NOMO-1 (cell line): ENCODE measurements at regions not wholly inside any gene's neighbourhood (a gene's known extent, or its start where the extent isn't known, plus 50 kb on each side); places are given as distances from the start of the nearest gene placed in this dataset.
A peak's percentile ranks its signal among the peaks of the same experiment; 100 is the strongest.

Experiments used
- DNase-seq, 2 experiments: peaks; one replicate each; lab custom pipeline; 2025; ENCODE audit not compliant: unreplicated experiment in 2 of 2; lab: John Stamatoyannopoulos, UW

- no peak for DNase-seq
Observed at GRCh38 chr5:114007678-114008077, 354.2 kb upstream of the KCNN2 start.

- no peak for DNase-seq
Observed at GRCh38 chr5:114010362-114010761, 351.5 kb upstream of the KCNN2 start.

DNA sequence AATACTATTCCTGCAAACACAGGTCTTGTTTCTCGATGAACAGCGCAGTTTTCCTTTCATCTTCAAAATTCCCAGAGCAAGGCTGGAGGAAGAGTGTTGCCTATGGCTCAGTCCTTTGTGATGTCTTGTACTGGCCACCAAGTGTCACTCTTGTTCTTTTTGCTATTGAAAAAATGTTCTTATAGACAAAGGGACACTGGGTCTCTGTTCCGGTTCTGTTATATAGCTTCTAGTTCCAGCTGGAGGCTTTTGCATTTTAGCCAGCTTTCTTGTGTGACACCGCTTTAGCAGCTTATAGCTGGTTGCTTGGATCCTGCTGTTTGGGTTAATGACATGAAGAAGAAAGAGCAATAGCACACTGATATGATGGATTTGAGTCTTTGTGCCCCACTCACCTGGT lies 343.7 kb upstream of the KCNN2 start:
- no peak for DNase-seq

DNA sequence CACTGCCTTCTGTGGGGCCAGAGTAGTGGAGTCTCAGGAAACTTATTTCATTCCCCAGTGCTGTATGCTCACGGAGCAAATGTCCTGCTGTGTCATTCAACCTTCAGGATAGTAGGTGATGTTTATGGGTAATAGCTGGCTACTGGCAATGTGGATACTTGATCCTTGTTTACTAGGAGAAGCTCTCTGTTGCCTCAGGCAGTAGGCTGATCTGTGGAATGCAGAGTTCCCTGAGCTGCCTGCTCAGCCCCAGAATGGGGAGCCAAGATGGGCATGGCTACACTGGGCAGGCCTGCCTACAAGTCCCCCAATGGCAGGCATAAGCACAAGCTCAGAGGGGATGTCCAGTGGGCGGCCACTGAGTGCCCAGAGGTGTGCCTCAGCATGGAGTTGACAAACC lies 323.1 kb upstream of the KCNN2 start:
- no peak for DNase-seq

DNA sequence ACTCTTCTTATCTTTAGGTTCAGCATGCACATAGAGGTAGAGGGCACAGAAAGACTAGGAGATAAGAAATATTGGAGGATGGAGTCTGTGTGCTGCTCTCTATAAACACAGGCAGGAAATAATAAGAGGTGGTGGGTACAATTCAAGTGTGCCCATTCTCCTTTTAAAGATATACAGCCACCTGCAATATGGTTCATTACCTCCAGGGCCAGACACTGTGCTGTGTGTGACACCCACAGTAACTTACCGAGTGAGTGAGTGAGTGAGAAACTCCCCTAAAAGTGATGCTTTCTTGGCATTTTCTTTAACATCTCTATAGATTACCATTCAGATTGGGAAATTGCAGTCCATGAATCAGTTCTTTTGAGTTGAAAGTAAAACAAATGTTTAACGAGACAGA lies 311.8 kb upstream of the KCNN2 start:
- DNase-seq = no peak

- DNase-seq = no peak
Observed at GRCh38 chr5:114053372-114053771, 308.5 kb upstream of the KCNN2 start.

GRCh38 chr5:114054594-114054993 lies 307.3 kb upstream of the KCNN2 start:
- DNase-seq = no peak

- DNase-seq = no peak
Observed at GRCh38 chr5:114055318-114056184, 306.3 kb upstream of the KCNN2 start.

- DNase-seq = no peak
Observed at GRCh38 chr5:114056185-114056538, 305.7 kb upstream of the KCNN2 start.

DNA sequence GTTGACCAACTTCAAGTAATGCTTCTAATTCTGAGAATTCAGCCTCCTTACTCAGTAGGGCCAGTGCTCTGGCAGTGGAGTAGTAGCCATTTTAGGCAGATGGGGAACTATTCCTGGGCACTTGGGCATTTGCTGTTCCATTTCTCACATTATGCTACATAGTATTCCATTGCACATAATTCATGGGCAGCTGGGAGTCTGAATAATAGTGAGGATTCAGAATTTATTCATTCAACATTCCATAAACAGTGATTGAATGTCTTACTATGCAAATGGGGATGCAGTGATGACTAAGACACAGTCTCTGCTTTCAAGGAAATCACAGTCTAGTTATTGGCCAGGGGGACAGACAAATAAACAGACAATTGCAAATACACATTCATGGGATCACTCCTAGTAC lies 301.0 kb upstream of the KCNN2 start:
- no peak for DNase-seq

GRCh38 chr5:114062932-114063867 lies 298.7 kb upstream of the KCNN2 start:
- DNase-seq = no peak

DNA sequence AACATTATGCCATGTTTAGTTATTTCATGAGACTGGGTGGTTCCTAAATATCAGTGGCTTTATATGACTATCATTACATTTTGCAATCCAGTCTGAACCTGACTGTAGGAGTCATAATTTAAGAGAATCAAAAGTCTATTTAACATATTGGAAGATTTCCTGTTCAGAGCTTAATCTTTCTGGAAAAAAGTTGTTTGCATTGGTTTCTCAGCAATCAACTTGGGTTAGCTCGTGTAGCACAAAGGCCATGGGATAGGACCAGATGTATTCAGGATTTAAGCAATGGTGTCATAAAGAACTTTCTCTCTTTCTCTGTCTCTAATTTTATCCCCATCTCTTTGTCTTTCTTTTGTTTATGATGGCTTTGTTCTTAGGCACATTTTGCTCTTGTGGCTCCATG lies 296.0 kb upstream of the KCNN2 start:
- DNase-seq = no peak

GRCh38 chr5:114070093-114070722 lies 291.7 kb upstream of the KCNN2 start:
- DNase-seq = no peak

DNA sequence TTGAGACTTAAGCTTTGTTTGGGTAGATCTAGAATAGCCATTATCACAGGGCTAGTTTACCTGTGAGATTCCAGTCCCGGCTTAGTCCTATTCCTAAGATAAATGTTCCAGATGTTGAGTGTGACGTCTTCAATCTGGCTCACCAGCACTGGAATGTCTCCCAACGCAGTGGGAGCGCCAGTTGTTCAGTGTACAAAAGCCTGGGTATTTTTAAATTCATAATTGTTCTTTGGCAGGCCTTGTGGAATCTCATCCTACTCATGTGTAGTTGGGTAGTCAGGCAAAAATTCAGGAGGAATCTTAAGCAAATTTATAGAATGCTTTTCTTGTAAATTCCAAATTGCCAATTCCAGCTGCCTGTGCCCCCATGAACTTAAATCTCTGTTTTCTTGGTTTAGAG lies 272.6 kb upstream of the KCNN2 start:
- no peak for DNase-seq

GRCh38 chr5:114097570-114097969 lies 264.3 kb upstream of the KCNN2 start:
- no peak for DNase-seq

GRCh38 chr5:114099161-114099560 lies 262.7 kb upstream of the KCNN2 start:
- DNase-seq = no peak

DNA sequence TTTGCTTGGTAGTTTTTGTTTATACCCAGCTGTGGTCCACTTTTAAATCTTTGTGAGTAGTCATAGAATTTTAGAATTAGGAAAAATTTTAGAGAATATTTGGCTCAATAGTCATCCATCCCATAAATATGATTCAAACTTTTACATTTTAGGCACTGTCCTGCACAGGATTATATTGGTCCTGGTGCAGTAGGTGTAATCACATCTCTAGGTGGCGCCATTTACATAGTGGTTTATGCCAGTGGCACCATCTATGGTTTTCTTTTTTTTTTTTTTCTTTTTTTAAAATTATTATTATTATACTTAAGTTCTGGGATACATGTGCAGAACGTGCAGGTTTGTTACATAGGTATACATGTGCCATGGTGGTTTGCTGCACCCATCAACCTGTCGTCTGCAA lies 260.7 kb upstream of the KCNN2 start:
- DNase-seq = peak in 1 of 2 experiments; percentile 16

- no peak for DNase-seq
Observed at GRCh38 chr5:114113604-114114003, 248.3 kb upstream of the KCNN2 start.

DNA sequence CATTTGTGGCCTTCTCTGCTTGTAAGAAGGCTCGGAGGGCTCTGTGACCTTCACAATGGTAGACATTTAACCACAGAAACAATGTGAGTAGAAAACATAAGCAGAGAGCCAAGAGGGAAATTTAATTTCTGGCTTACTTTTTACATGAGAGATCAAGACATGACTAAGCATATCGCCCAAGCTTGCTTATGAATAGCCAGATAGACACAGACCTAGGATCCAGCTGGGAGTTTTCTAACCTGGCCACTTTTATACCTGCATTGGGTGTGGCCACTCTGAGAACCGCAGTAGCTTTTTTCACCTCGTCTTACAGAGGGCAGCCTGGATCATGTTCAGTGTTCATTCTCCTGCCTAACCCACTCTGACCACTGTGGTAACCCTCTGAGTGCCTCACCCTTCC lies 244.9 kb upstream of the KCNN2 start:
- DNase-seq = no peak

GRCh38 chr5:114118511-114118910 lies 243.4 kb upstream of the KCNN2 start:
- DNase-seq = no peak

GRCh38 chr5:114120166-114120565 lies 241.7 kb upstream of the KCNN2 start:
- DNase-seq = no peak
